ENCODE measurements at regions not wholly inside any gene's neighbourhood (a gene's known extent, or its start where the extent isn't known, plus 50 kb on each side); places are given as distances from the start of the nearest gene placed in this dataset.

GRCh38 chr2:146305164-146305563 is 1539.7 kb upstream of the ACVR2A start:
- no peak for DNase-seq (ENCODE audit: low spot score)

DNA sequence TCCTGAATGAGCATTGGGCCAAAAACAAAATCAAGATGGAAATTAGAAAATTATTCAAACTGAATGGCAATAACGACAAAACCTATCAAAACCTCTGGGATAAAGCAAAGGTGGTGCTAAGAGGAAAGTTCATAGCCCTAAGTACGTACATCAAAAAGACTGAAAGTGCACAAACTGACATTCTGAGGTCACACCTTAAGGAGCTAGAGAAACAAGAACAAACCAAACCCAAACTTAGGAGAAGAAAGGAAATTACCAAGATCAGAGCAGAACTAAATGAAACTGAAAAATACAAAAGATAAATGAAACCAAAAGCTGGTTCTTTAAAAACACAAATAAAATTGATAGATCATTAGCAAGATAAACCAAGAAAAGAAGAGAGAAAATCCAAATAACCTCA is 1543.5 kb upstream of the ACVR2A start:
- no peak for DNase-seq (ENCODE audit: low spot score)

- DNase-seq (ENCODE audit: low spot score) = peak; percentile 27
Observed at GRCh38 chr2:146295080-146295670, 1549.7 kb upstream of the ACVR2A start.

DNA sequence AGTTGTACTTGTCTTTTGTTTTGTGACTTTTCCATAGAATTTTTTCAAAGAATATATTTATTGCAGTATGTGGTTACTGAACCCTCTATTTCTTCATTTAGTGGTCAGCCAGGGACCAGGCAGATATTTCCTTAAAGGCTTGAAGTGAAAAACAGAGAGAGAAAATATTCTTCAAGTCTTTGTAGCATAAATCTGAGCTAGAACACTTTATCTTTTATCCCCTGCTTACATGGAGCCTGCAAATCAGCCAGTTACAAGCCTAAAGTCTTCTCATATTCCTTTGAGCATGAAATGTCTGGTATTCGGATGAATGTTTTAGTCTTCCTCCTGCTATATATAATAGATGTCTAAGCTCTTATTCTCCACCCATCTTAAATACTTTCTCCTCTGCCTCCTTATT is 1557.5 kb upstream of the ACVR2A start:
- no peak for DNase-seq (ENCODE audit: low spot score)

GRCh38 chr2:146278881-146279280 is 1565.9 kb upstream of the ACVR2A start:
- DNase-seq (ENCODE audit: low spot score) = no peak

- DNase-seq (ENCODE audit: low spot score) = no peak
Observed at GRCh38 chr2:146271131-146271831, 1573.5 kb upstream of the ACVR2A start.

DNA sequence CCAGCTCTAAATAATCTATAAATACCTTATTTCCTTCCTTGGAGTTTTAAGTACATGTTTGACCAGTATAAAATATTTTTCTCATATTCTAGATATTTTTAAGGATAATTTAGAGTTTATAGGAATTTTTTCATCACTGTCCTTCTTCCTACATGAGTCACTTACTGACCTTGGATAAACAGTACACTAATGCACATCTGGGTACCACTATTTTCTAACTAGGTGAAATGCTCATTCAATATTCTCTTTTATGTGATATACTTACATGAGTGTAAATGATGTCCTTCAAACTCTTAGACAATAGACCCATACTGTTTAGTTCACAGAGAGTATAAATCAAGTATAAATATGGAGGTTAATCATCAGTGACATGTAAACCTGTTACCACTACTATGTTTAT is 1574.2 kb upstream of the ACVR2A start:
- no peak for DNase-seq (ENCODE audit: low spot score)

DNA sequence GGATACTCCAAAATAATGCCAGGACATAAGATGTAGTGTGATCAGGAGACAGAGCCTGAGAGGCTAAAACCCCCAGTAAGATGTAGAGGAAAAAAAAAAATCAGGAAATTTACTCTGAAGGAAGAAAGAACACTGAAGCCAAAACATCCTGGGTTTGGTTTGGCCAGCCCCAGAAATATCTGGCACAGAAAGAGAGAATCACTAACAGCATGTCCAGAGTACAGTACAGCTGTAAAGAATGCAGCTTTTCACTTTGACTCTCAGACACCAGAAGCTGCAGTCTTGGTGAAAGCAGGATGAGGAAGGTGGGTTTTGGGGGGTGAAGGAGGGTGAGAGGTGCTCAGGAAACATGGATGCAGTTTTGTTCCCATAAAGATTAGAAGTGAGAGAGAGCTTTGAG is 1577.7 kb upstream of the ACVR2A start:
- no peak for DNase-seq (ENCODE audit: low spot score)

DNA sequence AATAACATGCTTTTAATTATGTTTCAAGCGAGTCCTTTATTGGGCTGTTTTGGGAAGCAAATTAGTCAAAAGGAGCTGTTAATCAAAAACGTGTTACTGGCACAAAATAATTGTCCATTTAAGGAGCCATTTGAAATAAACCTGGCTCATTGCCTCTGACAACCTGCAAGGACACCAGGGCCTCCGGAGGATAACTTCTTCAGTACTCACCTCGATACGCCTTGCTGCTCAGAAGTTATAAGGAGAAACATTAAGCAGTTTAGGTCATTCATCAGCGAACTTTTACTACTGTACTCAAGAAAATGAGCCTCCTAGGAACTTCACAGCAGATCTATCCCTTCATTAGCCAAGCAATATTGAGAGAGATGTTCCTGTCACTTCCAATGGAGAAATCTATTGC is 1579.2 kb upstream of the ACVR2A start:
- no peak for DNase-seq (ENCODE audit: low spot score)

DNA sequence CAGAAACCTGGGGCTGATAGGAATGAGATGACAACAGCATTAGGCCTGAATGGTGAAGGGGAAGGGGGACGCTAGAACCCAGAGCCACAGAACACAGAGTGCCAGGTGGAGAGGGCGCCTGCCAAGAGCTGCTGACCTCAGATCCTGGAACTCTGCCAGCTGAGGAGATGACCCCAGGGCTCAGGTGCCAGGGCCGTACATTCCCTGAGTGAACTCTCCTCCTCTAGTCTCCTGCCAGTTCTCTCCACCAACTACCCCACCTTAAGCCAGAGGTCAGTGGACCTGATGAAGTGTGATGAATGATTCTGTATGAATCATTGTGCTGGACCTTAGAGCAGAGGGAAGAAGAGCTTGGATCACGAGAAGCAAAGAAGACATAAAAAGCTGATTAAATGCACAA is 1582.2 kb upstream of the ACVR2A start:
- DNase-seq (ENCODE audit: low spot score) = no peak

- DNase-seq (ENCODE audit: low spot score) = no peak
Observed at GRCh38 chr2:146260551-146260950, 1584.3 kb upstream of the ACVR2A start.

DNA sequence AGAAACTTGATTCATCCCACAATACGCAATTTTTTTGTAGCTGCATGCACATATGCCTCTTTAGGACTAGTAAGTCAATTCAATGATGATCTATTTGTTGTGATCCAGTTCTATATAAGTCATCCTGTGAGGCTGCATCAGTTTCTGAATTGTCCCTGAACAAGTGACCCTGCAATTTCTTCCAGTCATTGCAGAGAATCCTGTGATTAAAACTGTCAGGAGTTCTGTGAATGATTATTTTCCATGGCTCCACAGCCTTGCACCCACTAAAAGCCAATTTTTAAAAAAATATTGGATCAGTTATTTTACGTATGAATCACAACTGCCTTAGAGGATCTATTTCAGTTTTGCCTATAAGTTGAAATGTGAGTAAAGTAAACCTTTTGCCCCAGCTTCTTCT is 1585.0 kb upstream of the ACVR2A start:
- DNase-seq (ENCODE audit: low spot score) = no peak

GRCh38 chr2:146258071-146258470 is 1586.8 kb upstream of the ACVR2A start:
- DNase-seq (ENCODE audit: low spot score) = no peak

DNA sequence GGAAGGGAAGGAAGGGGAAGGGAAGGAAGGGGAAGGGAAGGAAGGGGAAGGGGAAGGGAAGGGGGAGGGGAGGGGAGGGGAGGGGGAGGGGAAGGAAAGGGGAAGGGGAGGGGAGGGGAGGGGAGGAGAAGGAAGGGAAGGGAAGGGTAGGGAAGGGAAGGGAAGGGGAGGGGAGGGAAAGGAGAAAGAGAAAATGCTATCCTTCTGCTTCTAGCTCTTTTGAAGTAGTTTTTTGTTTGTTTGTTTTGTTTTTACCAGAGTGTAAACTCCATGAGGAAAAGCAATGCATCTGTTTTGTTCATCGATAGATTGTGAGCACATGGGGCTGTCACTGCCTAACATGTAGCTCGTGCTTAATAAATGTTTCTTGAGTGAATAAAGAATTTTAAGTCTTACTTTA is 1592.7 kb upstream of the ACVR2A start:
- DNase-seq (ENCODE audit: low spot score) = no peak

DNA sequence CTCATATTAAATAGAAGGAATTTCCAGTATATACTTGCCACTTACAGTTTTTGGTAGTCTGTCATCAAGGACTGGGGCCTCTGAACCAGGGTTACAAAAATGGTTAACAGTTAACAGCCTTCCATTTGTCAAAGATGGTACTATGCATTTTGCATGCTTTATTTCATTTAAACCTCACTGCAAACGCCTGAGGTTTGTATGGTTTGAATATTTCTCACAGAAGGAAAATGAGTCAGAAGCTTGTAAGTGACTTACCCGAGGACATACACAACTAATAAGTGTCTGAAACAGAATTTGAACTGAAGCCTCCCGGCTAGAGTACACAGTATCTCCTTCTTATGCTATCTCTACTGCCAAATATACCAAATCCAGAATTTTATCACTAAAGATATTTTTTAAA is 1593.5 kb upstream of the ACVR2A start:
- DNase-seq (ENCODE audit: low spot score) = no peak

DNA sequence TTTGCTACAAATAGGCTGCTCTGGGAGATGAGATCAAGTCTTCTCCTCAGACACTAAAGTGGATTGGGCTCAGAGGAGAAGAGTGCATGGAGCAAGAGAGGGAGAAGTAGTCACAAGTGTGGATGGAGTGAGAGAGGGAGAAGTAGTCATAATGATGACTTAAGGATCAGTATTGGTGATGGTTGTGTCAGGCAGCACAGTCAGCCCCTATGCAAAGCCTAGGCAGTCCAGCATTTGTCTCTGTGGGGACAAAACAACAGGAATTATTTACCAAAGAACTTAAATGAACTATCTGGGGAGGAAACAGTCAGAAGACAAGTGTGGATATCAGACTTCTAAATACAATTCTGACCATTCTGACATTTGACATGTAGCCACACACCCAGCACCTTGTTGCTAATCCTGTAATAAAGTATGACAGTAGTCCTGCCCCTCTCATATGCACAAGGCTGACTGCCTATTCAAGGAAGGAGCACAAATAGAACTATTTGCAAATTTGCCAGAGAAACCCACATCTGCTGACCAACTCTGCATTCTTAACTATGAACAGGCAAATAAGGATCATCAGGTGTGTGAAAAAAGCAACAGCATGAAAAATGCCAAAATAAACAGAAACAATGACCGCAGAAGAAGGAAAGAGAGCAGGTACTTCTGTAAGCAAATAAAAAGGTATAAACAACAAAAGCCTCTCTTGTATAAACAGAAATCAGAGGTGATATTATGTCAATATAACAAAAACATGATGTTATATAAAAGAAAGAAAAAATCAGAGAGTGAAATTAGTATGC is 1597.9 kb upstream of the ACVR2A start:
- no peak for DNase-seq (ENCODE audit: low spot score)

DNA sequence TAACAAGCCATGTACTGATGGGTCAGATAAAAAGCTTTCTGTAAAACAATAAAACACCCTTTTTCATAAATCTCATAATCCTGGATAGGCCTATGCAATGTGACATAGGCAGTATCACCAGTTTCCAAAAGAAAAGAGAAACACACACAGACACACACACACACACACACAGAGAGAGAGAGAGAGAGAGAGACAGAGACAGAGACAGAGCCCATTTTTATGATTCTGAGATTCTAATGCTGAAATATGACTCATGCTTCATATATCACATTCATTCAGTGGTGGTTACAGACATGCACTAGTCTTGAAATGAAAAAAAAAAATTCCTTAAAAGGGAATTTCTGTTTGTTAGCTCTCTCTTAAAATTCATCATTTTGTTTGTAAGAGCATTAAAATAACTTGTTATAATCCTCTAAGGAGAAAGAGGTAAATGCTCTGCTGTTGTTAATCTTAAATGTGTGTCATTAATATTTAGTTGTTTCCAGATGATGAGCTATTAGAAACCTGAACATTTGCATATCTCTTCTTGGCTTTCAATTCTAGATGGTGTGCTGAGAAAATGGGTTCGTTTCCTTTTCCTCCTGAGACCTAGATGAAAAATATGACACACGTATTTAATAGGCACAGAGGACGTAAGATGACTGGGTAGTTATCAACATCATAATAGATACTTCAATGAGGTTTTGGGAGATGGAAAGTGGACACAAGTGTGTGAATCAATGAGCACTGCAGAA is 1598.7 kb upstream of the ACVR2A start:
- DNase-seq (ENCODE audit: low spot score) = peak; percentile 67

- DNase-seq (ENCODE audit: low spot score) = no peak
Observed at GRCh38 chr2:146244830-146245229, 1600.0 kb upstream of the ACVR2A start.

DNA sequence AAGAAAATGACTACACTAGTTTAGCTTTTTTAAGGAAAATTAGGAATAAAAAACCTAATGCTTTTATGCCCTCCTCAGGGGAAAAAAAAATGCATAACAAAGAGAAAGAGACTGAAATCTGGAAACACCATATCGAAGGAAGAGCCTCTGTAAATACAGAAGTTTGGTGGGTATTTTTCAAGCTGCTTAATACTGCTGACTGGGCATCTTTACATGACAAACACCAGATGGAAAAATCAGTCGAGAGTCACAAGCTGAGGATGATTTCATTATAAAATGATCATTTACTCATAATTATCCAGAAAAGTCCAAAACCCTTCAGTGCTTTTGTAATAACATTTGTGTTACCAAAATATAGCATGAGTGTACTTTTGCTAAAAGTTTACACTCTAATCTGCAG is 1600.7 kb upstream of the ACVR2A start:
- DNase-seq (ENCODE audit: low spot score) = no peak

GRCh38 chr2:146241023-146241422 is 1603.8 kb upstream of the ACVR2A start:
- DNase-seq (ENCODE audit: low spot score) = no peak

GRCh38 chr2:146240391-146240790 is 1604.4 kb upstream of the ACVR2A start:
- no peak for DNase-seq (ENCODE audit: low spot score)

DNA sequence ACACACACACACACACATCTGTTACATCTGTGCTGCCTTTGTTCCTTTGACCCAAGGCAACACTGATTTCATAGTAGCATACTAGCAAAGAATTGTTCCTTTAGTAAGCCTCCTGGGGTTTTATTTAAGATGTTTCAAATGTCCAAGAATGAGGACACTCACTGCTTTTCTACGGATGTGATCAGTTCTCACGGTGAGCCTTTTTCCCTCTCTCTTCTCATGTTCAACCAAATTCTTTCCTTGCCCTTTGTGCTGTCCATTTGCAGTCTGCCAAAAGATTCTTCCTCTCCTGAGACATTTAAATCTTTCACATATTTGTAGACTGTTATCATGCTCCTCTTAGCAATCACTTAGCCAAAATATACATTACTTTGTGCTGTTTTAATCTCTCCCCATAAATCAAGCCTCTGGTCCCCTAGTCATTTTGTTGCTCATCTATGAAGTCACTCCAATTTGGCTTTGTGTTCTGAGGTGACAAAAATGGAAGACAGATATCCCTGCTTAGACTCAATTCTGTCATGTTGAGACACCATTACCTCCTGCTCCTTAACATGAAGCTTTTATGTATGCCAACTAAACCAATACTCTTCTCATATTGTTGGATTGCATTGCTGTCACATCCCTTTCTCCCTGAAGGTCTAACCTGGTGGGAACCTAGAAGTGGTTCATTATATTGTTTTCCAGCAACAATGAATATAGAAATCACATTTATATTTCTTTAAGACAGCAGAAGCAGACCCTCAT is 1605.3 kb upstream of the ACVR2A start:
- DNase-seq (ENCODE audit: low spot score) = peak; percentile 70
